ENCODE measurements at regions not wholly inside any gene's neighbourhood (a gene's known extent, or its start where the extent isn't known, plus 50 kb on each side); places are given as distances from the start of the nearest gene placed in this dataset.

GRCh38 chr15:26157081-26157480 is 294.0 kb upstream of the ATP10A start:
- intact Hi-C loops (cut with micrococcal nuclease) = no loop called here
- H3K4me3 ChIP-seq (ENCODE audit: low read length) = no peak overlapping the region
- 82% methylated on average over 7 of the region's 7 CpGs for WGBS (ENCODE audit: insufficient coverage)
- no peak overlapping the region for H3K27ac ChIP-seq (ENCODE audit: low read length)
- no peaks in the 10 kb centered on the region for H3K9me3 ChIP-seq (ENCODE audit: control insufficient read depth, insufficient read depth, low read length)
- no peak overlapping the region for H3K4me3 Mint-ChIP-seq
- no peaks in the 10 kb centered on the region for H3K36me3 ChIP-seq (ENCODE audit: control insufficient read depth, insufficient read depth, low read length)
- H3K4me1 Mint-ChIP-seq = no peaks in the 10 kb centered on the region
- peaks cover 11% of the 10 kb centered on the region for H3K36me3 Mint-ChIP-seq
- H3K9me3 Mint-ChIP-seq = peaks cover 14% of the 10 kb centered on the region in 2 donors
- H3K4me1 ChIP-seq (ENCODE audit: control insufficient read depth, insufficient read depth, low read length) = no peaks in the 10 kb centered on the region
- no peaks in the 10 kb centered on the region for H3K27me3 ChIP-seq (ENCODE audit: control insufficient read depth, insufficient read depth, low read length)
- ATAC-seq (no peak), DNase-seq (no peak)
- no peak overlapping the region for H3K27ac Mint-ChIP-seq
- TF ChIP-seq CTCF (IDR thresholded peaks at IDR 0.05) = no peak
- H3K27me3 Mint-ChIP-seq (ENCODE audit: low read depth in 2 of 2) = peaks cover 2 to 17% of the 10 kb centered on the region in 2 donors

- 72% methylated on average over 4 of the region's 4 CpGs for WGBS (ENCODE audit: insufficient coverage)
- peaks cover 14% of the 10 kb centered on the region in 2 donors for H3K9me3 Mint-ChIP-seq
- no peak for DNase-seq
- H3K9me3 ChIP-seq (ENCODE audit: control insufficient read depth, insufficient read depth, low read length) = no peaks in the 10 kb centered on the region
- intact Hi-C loops (cut with micrococcal nuclease) = no loop called here
- peaks cover 2 to 17% of the 10 kb centered on the region in 2 donors for H3K27me3 Mint-ChIP-seq (ENCODE audit: low read depth in 2 of 2)
- no peaks in the 10 kb centered on the region for H3K4me1 Mint-ChIP-seq
- H3K4me3 ChIP-seq (ENCODE audit: low read length) = no peak overlapping the region
- no peaks in the 10 kb centered on the region for H3K27me3 ChIP-seq (ENCODE audit: control insufficient read depth, insufficient read depth, low read length)
- peaks cover 11% of the 10 kb centered on the region for H3K36me3 Mint-ChIP-seq
- TF ChIP-seq CTCF (IDR thresholded peaks at IDR 0.05) = no peak
- no peak overlapping the region for H3K27ac Mint-ChIP-seq
- H3K4me1 ChIP-seq (ENCODE audit: control insufficient read depth, insufficient read depth, low read length) = no peaks in the 10 kb centered on the region
- H3K27ac ChIP-seq (ENCODE audit: low read length) = no peak overlapping the region
- ATAC-seq = no peak
- no peak overlapping the region for H3K4me3 Mint-ChIP-seq
- H3K36me3 ChIP-seq (ENCODE audit: control insufficient read depth, insufficient read depth, low read length) = no peaks in the 10 kb centered on the region
These were observed 292.9 kb upstream of the ATP10A start for GRCh38 chr15:26156051-26156450.

GRCh38 chr15:26148156-26148860 is 285.2 kb upstream of the ATP10A start:
- TF ChIP-seq CTCF (IDR thresholded peaks at IDR 0.05) = no peak
- H3K36me3 Mint-ChIP-seq = no peaks in the 10 kb centered on the region
- Histone ChIP-seq H3K36me3 (ENCODE audit: control insufficient read depth, insufficient read depth, low read length) (no peaks in the 10 kb centered on the region), H3K4me1 (ENCODE audit: control insufficient read depth, insufficient read depth, low read length) (no peaks in the 10 kb centered on the region), H3K27ac (ENCODE audit: low read length) (no peak overlapping the region), H3K4me3 (ENCODE audit: low read length) (no peak overlapping the region), H3K27me3 (ENCODE audit: control insufficient read depth, insufficient read depth, low read length) (no peaks in the 10 kb centered on the region), H3K9me3 (ENCODE audit: control insufficient read depth, insufficient read depth, low read length) (no peaks in the 10 kb centered on the region)
- 89% methylated on average over 13 of the region's 13 CpGs for WGBS (ENCODE audit: insufficient coverage)
- no peak for ATAC-seq
- no peak overlapping the region for H3K4me3 Mint-ChIP-seq
- DNase-seq = no peak
- H3K27me3 Mint-ChIP-seq (ENCODE audit: low read depth in 2 of 2) = peaks cover 0 to 1% of the 10 kb centered on the region in 2 donors
- peaks cover 5% of the 10 kb centered on the region in 2 donors for H3K9me3 Mint-ChIP-seq
- no peaks in the 10 kb centered on the region for H3K4me1 Mint-ChIP-seq
- intact Hi-C loops (cut with micrococcal nuclease) = no loop called here
- no peak overlapping the region for H3K27ac Mint-ChIP-seq

GRCh38 chr15:26146202-26146601 is 283.1 kb upstream of the ATP10A start:
- Histone ChIP-seq H3K4me3 (ENCODE audit: low read length) (no peak overlapping the region), H3K27me3 (ENCODE audit: control insufficient read depth, insufficient read depth, low read length) (no peaks in the 10 kb centered on the region), H3K36me3 (ENCODE audit: control insufficient read depth, insufficient read depth, low read length) (no peaks in the 10 kb centered on the region), H3K4me1 (ENCODE audit: control insufficient read depth, insufficient read depth, low read length) (no peaks in the 10 kb centered on the region), H3K9me3 (ENCODE audit: control insufficient read depth, insufficient read depth, low read length) (no peaks in the 10 kb centered on the region), H3K27ac (ENCODE audit: low read length) (no peak overlapping the region)
- WGBS (ENCODE audit: insufficient coverage) = no CpG with 5 or more reads among the region's 4 CpGs
- peaks cover 0 to 2% of the 10 kb centered on the region in 2 donors for H3K9me3 Mint-ChIP-seq
- ATAC-seq (no peak), DNase-seq (no peak)
- TF ChIP-seq CTCF (IDR thresholded peaks at IDR 0.05) = no peak
- H3K4me1 Mint-ChIP-seq = no peaks in the 10 kb centered on the region
- H3K4me3 Mint-ChIP-seq = no peak overlapping the region
- H3K36me3 Mint-ChIP-seq = no peaks in the 10 kb centered on the region
- peaks cover 0 to 11% of the 10 kb centered on the region in 2 donors for H3K27me3 Mint-ChIP-seq (ENCODE audit: low read depth in 2 of 2)
- intact Hi-C loops (cut with micrococcal nuclease) = no loop called here
- H3K27ac Mint-ChIP-seq = no peak overlapping the region

All from natural killer cell (primary cell).